HG03378 (cell line): ENCODE measurements at regions not wholly inside any gene's neighbourhood (a gene's known extent, or its start where the extent isn't known, plus 50 kb on each side); places are given as distances from the start of the nearest gene placed in this dataset.
"Not testable (repeated sequence)": the region's sequence is repeated elsewhere in the genome, so short reads cannot be mapped to it uniquely, and the experiment has no call there.

Experiments used
- ATAC-seq: cut with Tn5 transposase; IDR thresholded peaks from one replicate; pipeline ENCODE4 v1.9.1; 2021; ENCODE audit warnings: mild to moderate bottlenecking, moderate library complexity; ENCODE audit not compliant: unreplicated experiment

- no peak for ATAC-seq
Measured at GRCh38 chr4:77220828-77221613, 64.0 kb downstream of the CCNG2 start.

- ATAC-seq, result no peak
Measured at GRCh38 chr4:77225022-77225421, 68.0 kb downstream of the CCNG2 start.

GRCh38 chr4:77226939-77227705, 70.1 kb downstream of the CCNG2 start:
- ATAC-seq, result no peak

- no peak for ATAC-seq
Measured at GRCh38 chr4:77229433-77229832, 72.4 kb downstream of the CCNG2 start.

- ATAC-seq, result no peak
Measured at GRCh38 chr4:77232653-77233052, 75.6 kb downstream of the CCNG2 start.

GRCh38 chr4:77235289-77235854, 78.4 kb downstream of the CCNG2 start:
- ATAC-seq, result no peak

GRCh38 chr4:77236806-77237205, 79.8 kb downstream of the CCNG2 start:
- ATAC-seq, result no peak

- ATAC-seq, result no peak
Measured at GRCh38 chr4:77240469-77241066, 83.6 kb downstream of the CCNG2 start.

- no peak for ATAC-seq
Measured at GRCh38 chr4:77248805-77249204, 91.8 kb downstream of the CCNG2 start.

- ATAC-seq, result no peak
Measured at GRCh38 chr4:77251751-77252150, 94.7 kb downstream of the CCNG2 start.

GRCh38 chr4:77263247-77263646, 106.2 kb downstream of the CCNG2 start:
- no peak for ATAC-seq

GRCh38 chr4:77263976-77264375, 107.0 kb downstream of the CCNG2 start:
- not testable (repeated sequence) for ATAC-seq

GRCh38 chr4:77264826-77265225, 107.8 kb downstream of the CCNG2 start:
- ATAC-seq, result no peak

GRCh38 chr4:77268108-77268507, 111.1 kb downstream of the CCNG2 start:
- ATAC-seq, result no peak

GRCh38 chr4:77269505-77269904, 112.5 kb downstream of the CCNG2 start:
- no peak for ATAC-seq

GRCh38 chr4:77273412-77273811, 116.4 kb downstream of the CCNG2 start:
- ATAC-seq, result no peak

GRCh38 chr4:77279114-77279513, 122.1 kb downstream of the CCNG2 start:
- not testable (repeated sequence) for ATAC-seq

- no peak for ATAC-seq
Measured at GRCh38 chr4:77282305-77282704, 125.3 kb downstream of the CCNG2 start.

GRCh38 chr4:77284036-77284435, 127.0 kb downstream of the CCNG2 start:
- no peak for ATAC-seq

- no peak for ATAC-seq
Measured at GRCh38 chr4:77286906-77287305, 129.9 kb downstream of the CCNG2 start.

- ATAC-seq, result no peak
Measured at GRCh38 chr4:77293426-77293825, 136.4 kb downstream of the CCNG2 start.
